Large intestine (tissue), 3 donors: ENCODE measurements at regions not wholly inside any gene's neighbourhood (a gene's known extent, or its start where the extent isn't known, plus 50 kb on each side); places are given as distances from the start of the nearest gene placed in this dataset.

Experiments used
- DNase-seq, 2 donors: peaks; one replicate each; pipeline versions ENCODE4 v3.0.0 to v3.0.0-alpha.2; 2013
- H3K27ac ChIP-seq: one replicate; pipeline ENCODE4 v1.5.1; 2013; ENCODE audit warnings: low read length
- H3K27me3 ChIP-seq: 2 replicates; pipeline ENCODE4 v1.6.1; 2013; ENCODE audit warnings: low read length; ENCODE audit not compliant: control insufficient read depth, insufficient read depth
- H3K36me3 ChIP-seq: 2 replicates; pipeline ENCODE4 v1.6.1; 2013; ENCODE audit warnings: low read length; ENCODE audit not compliant: control insufficient read depth, insufficient read depth
- H3K4me1 ChIP-seq: one replicate; pipeline ENCODE4 v1.6.1; 2013; ENCODE audit warnings: low read length; ENCODE audit not compliant: control insufficient read depth, insufficient read depth
- H3K4me3 ChIP-seq: one replicate; pipeline ENCODE4 v1.5.1; 2013; ENCODE audit warnings: low read length
- H3K9me3 ChIP-seq: one replicate; pipeline ENCODE4 v1.6.1; 2013; ENCODE audit warnings: mild to moderate bottlenecking, low read depth, low read length, moderate library complexity; ENCODE audit not compliant: control insufficient read depth
- WGBS: methylation state at CpG from one replicate; pipeline ENCODE4 v1.1.5; 2013; ENCODE audit warnings: low lambda C conversion rate; ENCODE audit not compliant: insufficient coverage; 5-methylcytosine and 5-hydroxymethylcytosine counted together

DNA sequence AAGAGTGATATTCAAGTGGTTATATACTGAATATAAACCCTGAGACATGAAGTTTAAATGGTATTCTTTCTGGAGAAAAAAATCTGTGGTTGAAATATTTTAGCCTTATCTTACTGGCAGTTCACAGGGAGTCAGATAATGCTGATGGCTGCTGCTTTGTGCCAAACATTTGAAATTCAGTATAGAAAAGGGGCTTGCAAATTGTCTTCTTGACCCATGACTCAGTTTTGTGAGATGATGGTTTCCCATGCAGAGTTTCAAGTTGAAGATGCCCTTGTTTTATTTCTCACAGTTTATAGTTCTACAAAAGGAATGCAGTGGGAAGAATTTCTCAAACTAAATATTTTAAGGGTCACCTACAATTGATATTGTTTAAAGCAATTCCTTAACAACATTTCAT is 251.1 kb upstream of the MEOX2 start:
- H3K36me3 ChIP-seq, result no peaks in the 10 kb centered on the region
- H3K9me3 ChIP-seq, result no peaks in the 10 kb centered on the region
- no peaks in the 10 kb centered on the region for H3K4me1 ChIP-seq
- DNase-seq, result no peak
- H3K27ac ChIP-seq, result no peak overlapping the region
- no peaks in the 10 kb centered on the region for H3K27me3 ChIP-seq
- no peak overlapping the region for H3K4me3 ChIP-seq

DNA sequence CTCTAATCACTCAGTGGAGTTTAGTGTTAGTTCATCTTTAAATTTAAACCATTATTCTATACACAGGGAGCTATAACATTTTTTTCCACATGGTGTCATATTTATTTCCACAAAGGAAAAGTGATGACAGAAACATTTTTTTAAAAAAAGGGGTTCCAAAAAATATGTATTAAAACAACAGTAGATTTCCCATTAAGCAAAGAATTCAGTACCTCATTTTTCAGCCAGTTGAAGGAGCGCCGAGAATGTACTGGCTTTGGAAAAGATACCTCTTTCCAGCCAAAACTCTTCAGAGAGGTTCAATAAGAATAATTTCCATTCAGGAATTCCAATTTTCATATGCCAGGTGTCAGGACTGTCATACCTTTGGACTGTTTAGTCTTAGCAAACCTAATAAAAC is 250.5 kb upstream of the MEOX2 start:
- Histone ChIP-seq H3K4me3 (no peak overlapping the region), H3K27ac (no peak overlapping the region), H3K27me3 (no peaks in the 10 kb centered on the region), H3K36me3 (no peaks in the 10 kb centered on the region), H3K4me1 (no peaks in the 10 kb centered on the region), H3K9me3 (no peaks in the 10 kb centered on the region)
- DNase-seq, result no peak
- WGBS, result no CpG with 5 or more reads among the region's 2 CpGs

DNA sequence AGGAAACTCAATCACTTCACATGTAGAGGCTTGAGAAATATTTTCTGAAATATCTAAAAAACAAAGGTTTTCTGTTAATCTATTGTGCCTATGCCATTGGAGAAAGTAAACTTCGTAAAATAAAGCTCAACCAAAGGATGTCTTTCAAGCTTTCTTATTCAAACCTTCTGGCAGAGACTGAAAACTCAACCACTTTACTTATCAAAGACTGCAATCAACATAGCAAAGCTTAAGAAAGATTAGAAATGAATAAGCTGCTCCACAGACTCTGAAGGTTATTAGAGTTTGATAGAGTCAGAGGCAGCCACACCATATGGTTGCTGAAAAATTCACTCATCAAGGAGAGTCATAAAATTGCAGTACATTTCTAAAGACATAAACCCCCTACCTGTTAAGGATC is 245.8 kb upstream of the MEOX2 start:
- Histone ChIP-seq H3K36me3 (no peaks in the 10 kb centered on the region), H3K4me1 (no peaks in the 10 kb centered on the region), H3K27me3 (no peaks in the 10 kb centered on the region), H3K27ac (no peak overlapping the region), H3K4me3 (no peak overlapping the region), H3K9me3 (no peaks in the 10 kb centered on the region)
- 100% methylated on average over 1 of the region's 1 CpG for WGBS
- DNase-seq, result no peak

DNA sequence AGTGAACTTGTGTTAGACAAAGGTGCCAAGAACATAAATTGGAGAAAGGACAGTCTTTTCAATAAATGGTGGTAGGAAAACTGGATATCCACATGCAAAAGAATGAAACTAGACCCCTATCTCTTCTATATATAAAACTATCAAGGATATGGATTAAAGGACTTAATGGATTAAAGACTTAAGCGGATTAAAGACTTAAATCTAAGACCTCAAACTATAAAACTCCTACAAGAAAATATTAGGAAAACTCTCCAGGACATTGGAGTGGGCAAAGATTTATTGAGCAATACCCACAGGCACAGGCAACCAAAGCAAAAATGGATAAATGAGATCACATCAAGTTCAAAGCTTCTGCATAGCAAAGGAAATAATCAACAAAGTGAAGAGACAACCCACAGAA is 242.9 kb upstream of the MEOX2 start:
- Histone ChIP-seq H3K9me3 (no peaks in the 10 kb centered on the region), H3K27ac (no peak overlapping the region), H3K36me3 (no peaks in the 10 kb centered on the region), H3K27me3 (no peaks in the 10 kb centered on the region), H3K4me3 (no peak overlapping the region), H3K4me1 (no peaks in the 10 kb centered on the region)
- no CpG with 5 or more reads among the region's 1 CpG for WGBS
- DNase-seq, result no peak

DNA sequence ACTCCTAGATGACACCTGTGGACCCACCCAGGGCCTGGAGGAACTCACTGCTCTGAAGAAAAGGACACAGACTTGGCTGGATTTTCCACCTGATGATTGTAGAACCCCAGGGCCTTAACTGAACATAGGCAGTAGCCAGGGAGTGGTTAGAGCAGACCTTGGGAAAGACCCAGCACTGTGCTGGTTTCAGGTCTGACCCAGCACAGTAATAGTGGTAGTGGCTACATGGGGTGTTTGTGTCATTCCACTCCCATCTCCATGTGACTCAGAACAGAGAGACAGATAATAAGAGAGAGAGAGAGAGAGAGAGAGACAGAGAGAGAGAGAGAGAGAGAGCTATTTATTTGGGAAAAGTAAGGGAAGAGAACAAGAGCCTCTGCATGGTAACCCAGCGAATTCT is 239.1 kb upstream of the MEOX2 start:
- Histone ChIP-seq H3K4me3 (no peak overlapping the region), H3K4me1 (no peaks in the 10 kb centered on the region), H3K9me3 (no peaks in the 10 kb centered on the region), H3K36me3 (no peaks in the 10 kb centered on the region), H3K27ac (no peak overlapping the region), H3K27me3 (no peaks in the 10 kb centered on the region)
- no CpG with 5 or more reads among the region's 1 CpG for WGBS
- DNase-seq, result no peak

DNA sequence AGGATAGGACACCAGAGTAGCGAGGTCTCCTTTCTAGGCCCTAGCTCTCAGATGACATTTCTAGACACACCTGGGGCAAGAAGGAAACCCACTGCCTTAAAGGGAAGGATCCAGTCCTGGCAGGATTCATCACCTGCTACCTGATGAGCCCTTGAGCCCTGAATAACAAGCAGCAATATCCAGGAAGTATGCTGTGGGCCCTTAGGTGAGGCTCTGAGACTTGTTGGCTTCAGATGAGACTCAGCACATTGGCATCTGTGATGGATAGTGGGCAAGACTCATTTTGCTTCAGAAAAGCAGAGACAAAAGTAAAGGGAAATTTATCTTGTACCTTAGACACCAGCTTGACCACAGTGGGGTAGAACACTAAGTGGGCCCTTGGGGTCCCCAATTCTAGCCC is 238.4 kb upstream of the MEOX2 start:
- Histone ChIP-seq H3K27ac (no peak overlapping the region), H3K4me1 (no peaks in the 10 kb centered on the region), H3K36me3 (no peaks in the 10 kb centered on the region), H3K27me3 (no peaks in the 10 kb centered on the region), H3K9me3 (no peaks in the 10 kb centered on the region), H3K4me3 (no peak overlapping the region)
- WGBS, result no CpG with 5 or more reads among the region's 1 CpG
- no peak for DNase-seq

DNA sequence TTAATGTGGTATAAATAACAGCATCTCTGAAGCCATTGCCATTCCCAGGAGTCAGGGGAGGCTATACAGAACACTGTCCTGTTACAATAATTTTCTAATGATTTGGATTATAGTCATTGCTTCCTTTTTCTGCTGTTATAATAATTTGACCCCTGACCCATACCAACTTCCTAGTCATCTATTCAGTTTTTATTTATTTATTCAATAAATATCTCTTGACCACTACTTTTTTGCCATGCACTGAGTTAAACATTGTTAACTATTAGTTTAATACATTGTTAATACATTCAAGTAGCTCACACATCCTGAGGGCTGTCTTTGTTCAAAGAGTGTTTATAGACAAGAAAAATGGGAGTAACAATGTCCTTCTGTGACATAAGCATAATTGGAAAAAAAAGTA is 235.5 kb upstream of the MEOX2 start:
- no peak for DNase-seq
- Histone ChIP-seq H3K27me3 (no peaks in the 10 kb centered on the region), H3K4me3 (no peak overlapping the region), H3K27ac (no peak overlapping the region), H3K4me1 (no peaks in the 10 kb centered on the region), H3K36me3 (no peaks in the 10 kb centered on the region), H3K9me3 (no peaks in the 10 kb centered on the region)

DNA sequence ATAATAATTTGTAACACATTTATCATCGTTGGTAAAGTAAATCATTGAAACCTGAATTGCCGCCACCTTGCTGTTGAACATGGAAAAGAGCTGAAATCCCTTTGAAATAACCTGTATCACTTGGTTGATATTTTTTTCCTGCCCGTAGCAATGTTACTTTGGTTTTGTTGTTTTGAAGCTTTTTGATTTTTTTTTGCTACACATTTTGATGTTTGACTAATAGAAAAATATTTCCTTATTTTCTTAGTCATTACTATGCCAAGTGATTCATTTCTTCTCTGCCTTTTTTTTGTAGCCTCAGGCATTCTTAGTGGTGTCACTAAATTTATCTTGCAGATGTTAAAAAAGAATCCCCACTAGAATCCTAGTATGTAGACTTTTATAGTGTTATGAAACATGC is 235.1 kb upstream of the MEOX2 start:
- H3K36me3 ChIP-seq, result no peaks in the 10 kb centered on the region
- WGBS, result 76% methylated on average over 2 of the region's 3 CpGs
- no peak for DNase-seq

DNA sequence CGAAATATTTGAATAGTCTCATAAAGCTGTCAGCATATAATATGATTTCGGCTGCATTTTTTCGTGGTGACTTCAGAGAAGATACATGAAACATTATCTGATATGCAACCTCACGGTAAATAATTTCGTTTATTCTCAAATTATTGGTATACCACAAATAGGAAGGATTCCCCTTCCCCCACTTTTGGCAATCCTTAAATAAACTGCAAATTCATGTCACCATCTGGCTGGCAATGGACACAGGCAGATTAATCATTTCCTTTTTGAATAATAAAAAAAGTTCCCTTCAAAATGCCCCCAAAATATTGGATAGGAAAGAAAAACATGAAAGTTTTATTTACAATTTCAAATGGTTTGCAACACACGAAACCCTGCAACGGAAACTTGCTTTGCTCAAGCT is 234.5 kb upstream of the MEOX2 start:
- Histone ChIP-seq H3K36me3 (no peaks in the 10 kb centered on the region), H3K27me3 (no peaks in the 10 kb centered on the region), H3K4me3 (no peak overlapping the region), H3K27ac (no peak overlapping the region), H3K4me1 (no peaks in the 10 kb centered on the region), H3K9me3 (no peaks in the 10 kb centered on the region)
- 98% methylated on average over 5 of the region's 7 CpGs for WGBS
- DNase-seq, result no peak

More for the DNA sequence above, 235.1 kb upstream of the MEOX2 start:
- no peaks in the 10 kb centered on the region for H3K9me3 ChIP-seq
- H3K27me3 ChIP-seq, result no peaks in the 10 kb centered on the region
- H3K4me1 ChIP-seq, result no peaks in the 10 kb centered on the region
- H3K4me3 ChIP-seq, result no peak overlapping the region
- no peak overlapping the region for H3K27ac ChIP-seq

DNA sequence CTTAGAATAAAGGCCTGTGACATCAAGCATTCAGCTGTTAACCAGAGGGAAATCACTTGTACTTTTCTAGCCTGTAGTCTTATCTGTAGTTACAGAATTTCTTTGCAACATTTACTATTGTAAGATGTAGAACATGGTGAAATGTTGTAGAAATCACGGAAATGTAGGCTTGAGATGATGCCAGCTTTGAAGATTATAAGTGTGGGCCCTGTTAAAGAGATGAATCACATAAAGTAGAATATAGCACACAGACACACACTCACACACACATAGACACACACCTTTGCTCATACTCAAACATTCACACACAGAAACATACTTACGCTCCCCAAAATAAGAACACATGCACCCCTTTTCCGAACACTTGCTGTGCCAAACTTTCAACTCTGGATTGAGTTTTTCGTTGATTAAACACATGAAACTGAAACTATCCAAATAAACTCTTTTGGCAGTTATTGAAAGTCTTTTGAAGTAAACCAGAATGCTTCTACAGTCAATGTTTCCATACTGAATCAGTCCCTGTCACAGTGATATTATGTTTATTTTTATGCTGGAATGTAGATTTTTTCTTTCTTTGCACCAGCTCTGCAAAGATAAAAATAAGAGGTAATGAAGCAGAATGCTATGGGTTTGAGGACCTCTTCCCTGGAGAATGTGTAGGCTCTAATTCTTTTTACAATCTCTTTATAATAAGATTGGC is 230.3 kb upstream of the MEOX2 start:
- Histone ChIP-seq H3K4me1 (no peaks in the 10 kb centered on the region), H3K27ac (no peak overlapping the region), H3K9me3 (no peaks in the 10 kb centered on the region), H3K4me3 (no peak overlapping the region), H3K36me3 (no peaks in the 10 kb centered on the region), H3K27me3 (no peaks in the 10 kb centered on the region)
- 80% methylated on average over 1 of the region's 4 CpGs for WGBS
- no peak for DNase-seq

DNA sequence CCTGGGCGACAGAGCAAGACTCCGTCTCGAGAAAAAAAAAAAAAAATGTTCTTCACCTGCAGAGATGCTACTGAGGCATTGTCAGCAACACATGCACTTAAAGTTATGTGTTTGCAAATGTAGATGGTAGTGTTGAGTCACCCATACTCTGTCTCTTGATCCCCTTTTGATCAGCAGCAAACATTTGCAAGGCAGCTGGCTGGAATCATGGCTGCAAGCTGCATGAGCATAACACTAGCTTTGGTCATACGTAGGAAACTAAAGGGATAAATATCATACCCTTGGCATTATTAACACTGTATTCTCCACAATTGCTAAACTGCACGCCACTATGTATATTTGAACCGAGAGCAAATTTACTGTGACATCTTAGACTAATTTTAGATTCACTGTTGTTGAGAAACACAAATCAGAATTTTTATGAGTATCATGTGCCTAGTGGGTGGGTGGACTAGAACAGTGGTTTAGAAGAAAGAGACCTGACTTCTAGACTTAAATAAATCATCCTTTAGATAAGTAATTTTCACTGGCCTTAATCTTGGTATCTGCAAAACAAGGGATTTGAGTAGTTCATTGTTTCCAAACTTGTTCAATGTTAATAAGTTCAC is 229.3 kb upstream of the MEOX2 start:
- WGBS, result 83% methylated on average over 1 of the region's 6 CpGs
- no peaks in the 10 kb centered on the region for H3K27me3 ChIP-seq

More for the DNA sequence above, 229.3 kb upstream of the MEOX2 start:
- no peak overlapping the region for H3K27ac ChIP-seq
- no peak for DNase-seq
- H3K4me3 ChIP-seq, result no peak overlapping the region
- no peaks in the 10 kb centered on the region for H3K36me3 ChIP-seq
- no peaks in the 10 kb centered on the region for H3K9me3 ChIP-seq
- no peaks in the 10 kb centered on the region for H3K4me1 ChIP-seq
